Islet of Langerhans (tissue), 1 donor: ENCODE measurements at regions not wholly inside any gene's neighbourhood (a gene's known extent, or its start where the extent isn't known, plus 50 kb on each side); places are given as distances from the start of the nearest gene placed in this dataset.
"Not testable (repeated sequence)": the region's sequence is repeated elsewhere in the genome, so short reads cannot be mapped to it uniquely, and the experiment has no call there.

ENCODE experiments used
- FAIRE-seq: peaks from one replicate; lab custom pipeline; 2011; peaks lifted over from hg19 to GRCh38; lab: Jason Lieb, UNC

DNA sequence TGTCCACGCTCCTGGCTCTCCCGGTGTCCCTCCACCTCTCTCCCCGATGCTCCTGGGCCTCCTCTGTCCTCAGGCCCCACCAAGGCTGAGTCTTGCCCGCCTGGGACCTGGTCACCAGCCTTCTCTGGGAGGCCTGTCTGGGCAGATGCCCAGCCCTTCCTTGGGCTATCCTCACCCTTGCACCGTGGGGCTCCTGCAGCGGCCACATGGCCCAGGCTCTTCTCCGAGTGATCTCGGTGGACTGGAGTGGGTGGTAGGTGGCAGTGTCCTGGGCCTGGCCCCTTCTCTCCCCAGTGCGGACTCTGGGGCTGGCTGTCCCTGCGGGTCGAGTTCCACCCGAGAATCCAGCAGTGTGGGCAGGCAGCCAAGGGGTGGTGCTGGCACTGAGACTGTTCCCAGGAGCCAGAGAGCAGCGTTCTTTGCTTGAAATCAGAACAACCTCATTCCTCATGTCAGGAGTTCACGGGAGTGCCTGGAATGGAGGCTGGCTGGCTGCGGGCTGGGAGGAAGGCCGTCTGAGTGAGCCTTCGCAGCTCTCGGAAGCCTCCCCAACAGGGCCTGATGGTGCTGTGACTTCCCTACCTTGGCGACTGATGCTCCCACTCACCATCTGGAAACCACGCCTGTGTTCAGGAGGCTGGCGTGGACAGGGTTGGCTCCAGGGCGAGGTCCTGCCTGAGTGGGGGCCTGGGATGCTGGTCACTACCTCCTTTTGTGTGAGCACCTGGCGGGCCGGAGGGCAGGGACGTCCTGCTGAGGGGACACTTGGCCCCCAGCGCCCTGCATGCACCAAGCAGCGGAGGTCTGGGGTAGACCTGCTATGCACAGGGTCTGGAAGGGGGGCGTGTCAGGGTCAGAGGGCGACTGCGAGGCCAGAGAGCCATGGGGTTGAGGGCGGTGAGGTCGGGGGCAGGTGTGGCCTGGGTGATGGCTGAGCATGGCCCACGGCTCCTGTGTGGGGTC is 113.9 kb downstream of the TMEM121 start:
- FAIRE-seq, result not testable (repeated sequence)

DNA sequence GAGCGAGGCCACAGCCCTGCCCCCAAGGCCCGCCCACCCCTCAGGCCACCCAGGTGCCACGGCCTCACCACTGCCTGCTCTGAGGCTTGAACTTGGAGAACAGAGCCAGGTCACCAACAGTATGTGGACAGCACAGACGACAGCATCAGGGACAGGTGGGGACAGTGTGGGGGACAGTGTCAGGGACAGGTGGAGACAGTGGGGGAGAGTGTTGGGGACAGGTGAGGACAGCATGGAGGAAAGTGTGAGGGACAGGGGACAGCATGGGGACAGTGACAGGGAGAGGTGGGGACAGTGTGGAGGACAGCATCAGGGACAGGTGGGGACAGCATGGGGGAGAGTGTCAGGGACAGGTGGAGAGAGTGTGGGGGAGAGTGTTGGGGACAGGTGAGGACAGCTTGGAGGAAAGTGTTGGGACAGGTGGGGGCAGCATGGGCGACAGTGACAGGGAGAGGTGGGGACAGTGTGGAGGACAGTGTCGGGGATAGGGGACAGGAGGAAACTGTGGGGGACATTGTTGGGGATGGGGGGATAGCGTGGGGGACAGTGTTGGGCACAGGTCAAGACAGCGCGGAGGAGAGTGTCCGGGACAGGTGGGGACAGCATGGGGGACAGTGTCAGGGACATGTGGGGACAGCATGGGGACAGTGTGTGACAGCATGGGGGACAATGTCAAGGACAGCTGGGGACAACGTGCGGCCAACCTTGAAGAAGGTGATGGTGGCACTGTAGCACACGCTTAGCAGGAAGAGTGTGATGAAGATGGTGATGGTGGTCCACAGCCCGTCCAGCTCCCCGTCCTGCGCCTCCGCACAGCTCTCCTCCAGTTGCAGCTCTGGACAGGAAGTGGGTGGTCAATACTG is 114.9 kb downstream of the TMEM121 start:
- FAIRE-seq, result no peak

DNA sequence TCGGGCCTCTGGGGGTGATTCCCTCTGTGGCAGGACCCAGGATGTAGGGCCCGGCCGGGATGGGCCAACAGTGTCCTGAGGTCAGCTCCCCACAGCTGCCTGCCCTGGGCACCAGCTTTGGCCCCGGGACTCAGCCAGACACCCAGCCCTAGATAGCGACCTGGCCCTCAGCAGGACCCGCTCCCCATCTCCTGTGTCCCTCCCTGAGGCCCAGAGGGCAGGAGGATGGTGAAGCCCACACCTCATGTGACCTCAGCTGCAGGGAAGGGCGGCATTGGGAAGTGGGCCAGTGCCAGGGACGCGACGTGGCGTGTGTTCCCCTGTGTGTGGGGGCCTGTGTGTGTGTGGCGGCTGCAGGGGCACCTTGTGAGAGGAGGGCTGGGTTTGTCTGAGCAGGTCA is 115.6 kb downstream of the TMEM121 start:
- not testable (repeated sequence) for FAIRE-seq

DNA sequence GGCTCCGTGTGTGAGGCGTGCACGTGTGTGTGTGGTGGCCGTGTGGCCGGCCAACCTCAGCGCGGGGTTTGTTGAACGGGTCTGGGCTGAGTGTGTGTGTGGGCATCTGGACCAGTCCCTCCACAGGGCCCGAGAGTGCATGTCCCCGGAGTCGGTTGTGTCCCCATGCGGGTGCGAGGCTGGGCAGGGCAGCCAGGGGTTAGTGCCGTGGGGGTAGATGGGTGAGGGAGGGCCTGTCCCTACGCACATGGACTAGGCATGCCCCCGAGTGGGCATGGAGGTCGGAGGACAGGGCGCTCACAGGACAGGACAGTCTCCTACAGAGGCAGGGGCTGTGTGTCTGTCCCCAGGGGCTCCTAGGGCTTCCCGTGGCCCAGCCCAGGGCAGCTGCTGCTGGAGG is 116.1 kb downstream of the TMEM121 start:
- not testable (repeated sequence) for FAIRE-seq

DNA sequence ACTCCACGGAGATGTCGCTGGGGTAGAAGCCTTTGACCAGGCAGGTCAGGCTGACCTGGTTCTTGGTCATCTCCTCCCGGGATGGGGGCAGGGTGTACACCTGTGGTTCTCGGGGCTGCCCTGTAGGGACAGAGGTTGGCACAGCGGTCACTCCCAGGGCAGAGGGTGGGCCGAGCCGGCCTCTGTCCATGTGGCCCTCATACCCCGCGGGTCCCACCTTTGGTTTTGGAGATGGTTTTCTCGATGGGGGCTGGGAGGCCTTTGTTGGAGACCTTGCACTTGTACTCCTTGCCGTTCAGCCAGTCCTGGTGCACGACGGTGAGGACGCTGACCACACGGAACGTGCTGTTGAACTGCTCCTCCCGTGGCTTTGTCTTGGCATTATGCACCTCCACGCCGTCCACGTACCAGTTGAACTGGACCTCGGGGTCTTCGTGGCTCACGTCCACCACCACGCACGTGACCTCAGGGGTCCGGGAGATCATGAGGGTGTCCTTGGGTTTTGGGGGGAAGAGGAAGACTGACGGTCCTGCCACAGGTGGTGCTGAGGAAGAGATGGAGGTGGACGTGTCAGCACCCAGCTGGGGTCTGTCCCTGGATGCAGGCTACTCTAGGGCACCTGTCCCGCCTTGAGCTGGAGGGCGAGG is 117.1 kb downstream of the TMEM121 start:
- not testable (repeated sequence) for FAIRE-seq

DNA sequence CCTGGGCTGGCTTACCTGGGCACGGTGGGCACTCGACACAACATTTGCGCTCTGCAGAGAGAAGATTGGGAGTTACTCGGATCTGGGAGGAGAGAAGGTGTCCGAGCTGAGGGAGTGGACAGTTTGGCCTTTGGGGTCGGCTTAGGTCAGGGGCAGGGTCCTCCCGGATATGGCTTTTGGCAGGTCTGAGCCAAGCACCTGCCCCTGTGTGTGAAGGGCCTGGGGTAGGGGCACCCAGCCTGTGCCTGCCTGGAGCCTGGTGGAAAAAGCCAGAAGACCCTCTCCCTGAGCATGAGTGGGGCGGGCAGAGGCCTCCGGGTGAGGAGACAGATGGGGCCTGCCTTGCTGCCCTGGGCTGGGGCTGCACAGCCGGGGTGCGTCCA is 117.7 kb downstream of the TMEM121 start:
- FAIRE-seq, result not testable (repeated sequence)

DNA sequence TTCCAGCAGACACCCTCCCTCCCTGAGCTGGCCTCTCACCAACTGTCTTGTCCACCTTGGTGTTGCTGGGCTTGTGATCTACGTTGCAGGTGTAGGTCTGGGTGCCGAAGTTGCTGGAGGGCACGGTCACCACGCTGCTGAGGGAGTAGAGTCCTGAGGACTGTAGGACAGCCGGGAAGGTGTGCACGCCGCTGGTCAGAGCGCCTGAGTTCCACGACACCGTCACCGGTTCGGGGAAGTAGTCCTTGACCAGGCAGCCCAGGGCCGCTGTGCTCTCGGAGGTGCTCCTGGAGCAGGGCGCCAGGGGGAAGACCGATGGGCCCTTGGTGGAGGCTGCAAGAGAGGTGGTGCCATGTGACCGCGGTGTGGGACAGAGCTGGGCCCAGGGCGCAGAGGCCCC is 118.1 kb downstream of the TMEM121 start:
- not testable (repeated sequence) for FAIRE-seq

DNA sequence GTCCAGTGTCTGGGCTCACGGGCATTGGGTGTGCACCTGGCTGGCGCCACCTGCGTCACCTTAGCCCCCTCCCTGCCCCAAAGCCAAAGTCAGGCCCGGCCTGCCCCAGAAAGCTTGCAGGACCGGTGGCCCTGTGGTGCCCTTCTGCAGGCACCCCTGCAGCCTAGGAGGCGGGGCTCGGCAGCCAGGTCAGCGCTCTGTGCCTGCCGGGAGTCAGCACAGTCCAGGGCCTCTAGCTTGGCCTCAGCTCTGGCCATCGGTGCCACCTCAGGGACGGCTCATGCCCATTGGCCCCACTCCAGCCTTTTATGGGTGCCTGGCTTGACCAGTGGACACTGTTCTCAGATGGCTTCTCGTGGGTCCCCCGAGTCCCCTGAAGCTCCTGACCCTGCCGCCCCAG is 118.5 kb downstream of the TMEM121 start:
- FAIRE-seq, result not testable (repeated sequence)

DNA sequence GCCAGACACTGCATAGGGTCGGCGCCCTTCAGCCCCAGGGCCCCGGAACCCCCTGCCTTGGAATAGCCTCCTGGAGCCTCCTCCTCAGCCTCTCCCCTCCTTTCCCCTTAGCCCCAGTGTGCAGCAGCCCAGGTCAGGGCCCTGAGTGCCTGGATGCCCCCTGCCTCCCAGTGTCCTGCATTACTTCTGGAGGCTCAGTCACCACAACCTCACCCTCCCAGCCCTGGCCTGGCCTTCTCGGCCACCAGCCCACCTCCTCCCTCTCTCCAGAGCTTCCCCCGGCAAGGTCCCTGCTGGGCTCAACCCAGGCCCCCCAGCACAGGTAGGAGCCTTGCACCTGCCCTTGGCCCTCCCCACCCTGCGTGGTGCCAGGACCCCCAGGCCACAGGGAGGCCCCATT is 119.0 kb downstream of the TMEM121 start:
- not testable (repeated sequence) for FAIRE-seq

DNA sequence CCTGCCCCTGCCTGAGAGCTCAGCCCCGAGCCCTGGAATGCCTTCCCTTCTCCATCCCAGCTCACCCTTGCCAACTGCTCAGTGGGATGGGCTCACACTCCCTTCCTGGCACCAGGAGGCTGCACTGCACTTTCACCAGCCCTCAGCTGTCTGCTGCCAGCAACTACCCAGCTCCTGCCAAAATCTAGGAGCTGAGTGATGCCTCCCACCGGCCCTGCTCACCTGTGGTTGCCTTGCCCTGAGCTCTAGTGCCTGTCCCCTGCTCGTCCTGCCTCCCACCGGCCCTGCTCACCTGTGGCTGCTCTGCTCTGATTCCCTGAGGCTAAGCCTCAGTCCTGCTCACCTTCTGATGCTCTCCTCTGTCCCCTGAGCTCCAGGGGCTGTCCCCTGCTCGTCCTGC is 119.8 kb downstream of the TMEM121 start:
- no peak for FAIRE-seq

DNA sequence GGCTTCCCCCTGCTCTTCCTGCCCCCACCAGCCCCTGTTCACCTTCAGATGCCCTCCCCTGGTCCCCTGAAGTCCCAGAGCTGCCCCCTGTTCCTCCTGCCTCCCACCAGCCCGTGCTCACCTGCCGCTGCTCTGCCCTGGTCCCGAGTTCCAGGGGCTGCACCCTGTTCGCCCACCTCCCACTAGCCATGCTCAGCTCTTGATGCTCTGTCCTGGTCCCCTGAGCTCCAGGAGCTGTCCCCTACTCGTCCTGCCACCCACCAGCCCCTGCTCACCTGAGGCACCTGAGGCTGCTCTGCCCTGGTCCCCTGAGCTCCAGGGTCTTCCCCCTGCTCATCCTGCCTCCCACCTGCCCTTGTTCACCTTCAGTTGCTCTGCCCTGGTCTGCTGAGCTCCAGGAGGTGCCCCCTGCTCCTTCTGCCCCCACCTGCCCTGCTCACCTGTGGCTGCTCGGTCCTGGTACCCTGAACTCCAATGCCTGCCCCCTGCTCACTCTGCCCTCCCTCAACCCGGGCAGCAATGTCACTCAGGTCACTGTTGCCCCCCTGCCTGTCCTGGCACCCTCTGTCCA is 120.4 kb downstream of the TMEM121 start:
- FAIRE-seq, result not testable (repeated sequence)

DNA sequence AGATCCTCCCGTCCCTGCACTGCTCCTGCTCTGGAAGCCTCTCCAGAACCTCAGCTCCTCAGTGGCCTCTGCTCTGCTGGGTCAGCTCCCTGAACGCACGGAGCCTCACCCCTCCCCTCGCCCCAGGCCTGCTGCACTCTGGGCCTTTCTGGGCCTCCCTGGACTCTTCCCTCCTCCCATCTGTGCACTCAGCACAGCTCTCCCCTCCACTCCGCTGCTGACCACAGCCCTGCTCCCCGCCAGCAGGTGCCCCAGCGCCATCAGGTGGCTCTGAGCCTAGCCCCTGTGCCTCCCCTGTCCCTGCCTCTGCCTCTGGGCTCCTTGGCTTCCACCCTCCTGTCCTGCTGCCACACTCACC is 121.0 kb downstream of the TMEM121 start:
- not testable (repeated sequence) for FAIRE-seq

DNA sequence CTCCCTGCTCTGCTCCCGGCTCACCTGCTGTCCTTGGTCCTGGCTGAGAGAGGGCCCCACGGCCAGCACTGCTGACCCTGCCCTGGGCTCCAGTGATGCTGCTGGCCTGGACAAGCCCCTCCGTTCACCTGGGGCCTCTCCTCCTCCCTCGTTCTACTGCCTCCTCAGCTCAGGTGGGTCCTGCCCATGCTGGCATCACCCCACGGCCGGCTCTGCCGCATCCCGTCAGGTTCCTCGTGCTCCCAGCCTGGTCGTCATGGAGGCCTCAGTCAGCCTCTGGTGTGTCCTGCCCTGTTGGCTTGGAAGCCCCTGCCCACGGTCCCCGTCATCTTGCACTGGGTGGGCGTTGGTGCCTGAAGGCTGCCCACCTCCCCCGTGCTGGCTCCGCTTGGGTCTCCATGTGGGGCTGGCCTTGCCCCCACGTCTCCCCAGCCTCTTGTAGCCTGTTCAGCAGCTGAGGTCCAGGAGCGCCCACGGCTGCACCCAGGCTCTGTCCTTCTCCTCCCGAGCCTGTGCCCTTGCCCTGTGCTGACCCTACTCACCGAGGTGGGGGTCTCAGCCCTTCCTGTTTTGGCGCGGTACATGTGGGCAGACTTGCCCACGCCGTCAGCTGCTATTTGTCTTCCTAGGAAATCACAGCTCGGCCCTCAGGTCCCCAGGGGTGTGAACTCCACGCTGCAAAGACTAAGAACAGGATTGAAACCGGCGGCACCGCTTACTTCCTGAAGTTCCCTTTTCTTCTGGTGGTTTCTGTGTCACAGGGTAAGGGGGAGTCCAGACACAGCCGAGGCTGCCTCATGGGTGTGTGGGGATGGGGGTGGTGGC is 121.6 kb downstream of the TMEM121 start:
- no peak for FAIRE-seq

DNA sequence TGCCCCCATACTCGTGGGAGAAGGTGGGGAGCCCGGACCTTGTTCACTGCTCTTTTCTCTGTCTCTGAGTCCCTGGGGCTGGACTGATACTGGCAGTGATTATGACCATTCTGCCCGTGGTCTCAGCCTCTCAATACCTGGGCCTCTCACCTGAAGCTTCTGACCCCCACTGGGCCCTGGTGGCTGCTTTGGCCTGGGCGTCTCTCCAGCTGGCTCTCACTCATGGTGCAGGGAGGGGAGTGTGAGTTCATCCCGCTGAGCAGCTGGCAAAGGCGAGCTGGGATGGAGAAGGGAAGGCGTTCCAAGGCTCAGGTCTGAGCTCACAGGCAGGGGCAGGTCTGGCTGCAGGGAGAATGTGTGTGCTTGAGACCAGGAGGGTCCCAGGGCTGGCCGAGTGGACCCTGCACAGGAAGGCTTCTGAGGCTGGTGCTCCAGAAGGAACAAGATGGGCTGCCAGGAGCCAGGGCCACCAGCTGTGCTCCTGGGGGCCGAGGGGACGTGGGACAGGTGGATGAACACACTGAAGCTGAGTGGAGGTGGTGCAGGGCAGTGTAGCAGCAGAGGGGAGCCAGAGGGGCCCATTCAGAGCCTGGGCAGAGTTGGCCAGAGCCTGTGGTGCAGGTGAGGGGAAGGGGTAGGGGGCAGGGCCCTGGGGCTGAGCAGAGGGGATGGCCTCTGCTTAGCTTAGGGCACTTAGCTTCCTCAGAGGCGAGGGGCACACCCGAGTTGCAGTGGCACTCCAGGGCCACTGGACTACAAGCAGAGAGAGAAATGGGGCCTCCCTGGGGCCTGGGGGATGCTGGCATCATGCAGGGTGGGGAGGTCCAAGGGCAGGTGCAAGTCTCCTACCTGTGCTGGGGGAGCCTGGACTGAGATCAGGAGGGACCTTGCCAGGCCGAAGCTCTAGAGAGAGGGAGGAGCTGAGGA is 122.5 kb downstream of the TMEM121 start:
- not testable (repeated sequence) for FAIRE-seq

DNA sequence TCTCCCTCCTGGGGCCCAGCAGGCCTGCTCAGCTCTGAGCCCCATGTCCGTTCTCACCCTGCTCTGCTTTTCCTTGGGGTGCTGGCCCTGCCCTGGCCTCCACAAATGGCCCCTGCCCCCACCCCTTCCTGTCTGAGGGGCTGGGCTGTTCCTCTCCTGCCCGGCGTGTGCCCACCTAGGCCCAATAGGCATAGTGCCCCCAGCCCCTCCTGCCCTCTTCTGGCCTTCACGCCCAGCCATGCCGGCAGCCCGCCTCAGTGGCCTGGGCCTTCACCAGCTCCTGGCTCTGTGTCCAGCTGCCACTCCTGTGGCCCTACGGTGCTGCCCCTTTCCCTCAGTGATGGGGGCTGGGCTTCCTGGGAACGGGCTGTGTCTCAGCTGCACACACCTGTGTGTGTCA is 125.9 kb downstream of the TMEM121 start:
- not testable (repeated sequence) for FAIRE-seq

DNA sequence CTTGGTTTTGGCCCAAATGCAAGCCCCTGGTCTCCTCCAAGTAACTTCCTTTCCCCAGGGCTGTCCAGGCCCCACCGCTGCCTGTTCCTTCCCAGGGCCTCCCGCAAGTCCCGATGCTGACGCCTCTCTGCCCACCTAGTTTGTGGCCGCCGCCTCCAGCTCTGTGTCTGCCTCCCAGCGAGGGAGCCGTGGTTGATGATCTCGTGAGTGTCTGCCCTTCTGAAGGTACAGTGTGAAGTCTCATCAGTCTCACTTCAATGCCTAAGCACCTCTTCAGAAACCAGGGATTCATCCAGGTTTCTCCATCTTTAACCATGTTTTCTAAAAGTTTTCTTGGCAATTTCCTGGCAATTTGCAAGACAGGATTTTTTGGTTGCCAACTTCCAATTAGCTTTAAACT is 127.5 kb downstream of the TMEM121 start:
- FAIRE-seq, result not testable (repeated sequence)

DNA sequence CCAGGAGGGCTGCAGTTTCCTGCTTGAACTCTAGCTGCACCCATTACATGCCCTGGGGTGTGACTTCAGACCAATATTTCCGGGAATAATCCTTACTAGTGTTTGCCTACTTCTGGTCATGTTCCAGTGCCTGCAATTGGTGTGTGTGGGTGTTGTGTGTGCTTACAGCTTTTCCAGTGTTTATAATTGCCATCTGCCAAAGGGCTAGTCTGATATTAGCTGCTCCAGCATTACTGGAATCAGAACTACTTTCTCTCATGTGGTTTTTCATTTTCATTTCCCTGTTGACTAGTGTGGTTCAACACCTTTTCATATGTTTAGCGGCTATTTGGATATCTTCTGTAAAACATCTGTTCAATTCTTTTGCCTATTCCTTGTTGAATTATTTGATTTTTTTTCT is 132.9 kb downstream of the TMEM121 start:
- FAIRE-seq, result not testable (repeated sequence)

DNA sequence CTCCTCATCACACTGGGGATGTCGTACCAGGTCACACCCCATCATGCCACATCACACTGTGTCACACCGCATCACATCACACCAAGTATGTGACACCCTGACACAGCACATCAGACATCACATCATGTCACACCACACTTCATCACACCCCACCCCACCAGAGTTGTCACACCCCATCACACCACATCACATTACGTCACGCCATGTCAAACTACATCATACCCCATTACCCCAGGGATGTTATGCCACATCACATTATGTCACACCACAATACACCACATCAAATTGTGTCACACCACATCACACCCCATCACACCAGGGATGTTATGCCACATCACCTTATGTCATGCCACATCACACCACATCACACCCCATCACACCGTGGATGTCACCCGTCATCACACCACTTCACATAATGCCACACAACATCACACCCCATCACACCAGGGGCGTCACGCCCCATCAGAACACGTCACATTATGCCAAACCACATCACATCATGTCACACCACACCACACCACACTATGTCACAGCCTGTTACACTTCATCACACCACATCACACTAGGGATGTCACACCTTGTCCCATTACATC is 133.6 kb downstream of the TMEM121 start:
- FAIRE-seq, result no peak

DNA sequence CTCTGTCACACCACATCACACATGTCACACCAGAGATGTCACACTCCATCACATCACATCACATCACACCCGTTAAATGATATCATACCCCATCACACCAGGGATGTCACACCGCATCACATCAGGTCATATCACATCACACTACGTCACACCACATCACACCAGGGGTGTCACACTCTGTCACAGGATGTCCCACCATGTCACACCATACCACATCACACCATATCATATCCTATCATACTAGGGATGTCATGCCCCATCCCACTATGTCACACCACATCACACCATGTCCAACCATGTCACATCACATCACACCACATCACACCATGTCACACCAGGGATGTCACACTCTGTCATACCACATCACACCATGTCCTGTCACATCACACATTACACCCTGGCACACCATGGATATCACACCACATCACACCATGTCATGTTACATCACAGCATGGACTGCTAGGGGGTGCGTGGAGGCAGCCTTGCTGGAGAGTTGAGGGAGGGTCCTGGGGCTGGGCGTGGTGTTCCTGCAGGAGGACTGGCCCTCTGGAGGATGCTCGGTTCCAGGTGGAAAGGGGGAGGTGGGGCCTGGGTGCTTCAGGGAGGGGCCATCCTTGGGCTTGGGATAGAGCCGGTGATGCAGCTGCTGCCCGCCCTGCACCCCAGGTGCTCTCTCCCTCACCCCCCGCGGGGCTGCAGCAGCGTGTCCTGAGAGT is 134.6 kb downstream of the TMEM121 start:
- FAIRE-seq, result no peak
